ENCODE measurements at regions not wholly inside any gene's neighbourhood (a gene's known extent, or its start where the extent isn't known, plus 50 kb on each side); places are given as distances from the start of the nearest gene placed in this dataset.

GRCh38 chr5:173718469-173718868, 102.0 kb upstream of the BOD1 start:
- no peak for DNase-seq (ENCODE audit: low read depth in 2 of 2, low spot score in 1 of 2)

DNA sequence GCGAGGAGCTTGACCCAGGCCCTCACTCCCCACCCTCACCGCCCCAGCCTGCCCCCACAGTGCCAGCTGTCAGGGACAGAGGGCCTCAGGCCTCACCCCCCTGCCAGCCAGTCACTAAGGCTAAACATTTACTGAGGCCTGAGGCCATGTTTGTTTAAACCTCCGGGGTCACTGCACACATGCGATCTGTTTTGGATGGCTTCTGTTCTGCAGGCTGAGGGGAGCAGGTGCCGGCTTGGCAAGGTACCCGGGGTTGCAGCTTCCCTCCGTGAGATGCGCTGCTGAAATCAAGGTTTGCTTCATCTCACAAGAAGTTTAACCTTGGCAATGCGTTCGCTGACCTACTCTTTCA, 103.3 kb upstream of the BOD1 start:
- DNase-seq (ENCODE audit: low read depth in 2 of 2, low spot score in 1 of 2): no peak

DNA sequence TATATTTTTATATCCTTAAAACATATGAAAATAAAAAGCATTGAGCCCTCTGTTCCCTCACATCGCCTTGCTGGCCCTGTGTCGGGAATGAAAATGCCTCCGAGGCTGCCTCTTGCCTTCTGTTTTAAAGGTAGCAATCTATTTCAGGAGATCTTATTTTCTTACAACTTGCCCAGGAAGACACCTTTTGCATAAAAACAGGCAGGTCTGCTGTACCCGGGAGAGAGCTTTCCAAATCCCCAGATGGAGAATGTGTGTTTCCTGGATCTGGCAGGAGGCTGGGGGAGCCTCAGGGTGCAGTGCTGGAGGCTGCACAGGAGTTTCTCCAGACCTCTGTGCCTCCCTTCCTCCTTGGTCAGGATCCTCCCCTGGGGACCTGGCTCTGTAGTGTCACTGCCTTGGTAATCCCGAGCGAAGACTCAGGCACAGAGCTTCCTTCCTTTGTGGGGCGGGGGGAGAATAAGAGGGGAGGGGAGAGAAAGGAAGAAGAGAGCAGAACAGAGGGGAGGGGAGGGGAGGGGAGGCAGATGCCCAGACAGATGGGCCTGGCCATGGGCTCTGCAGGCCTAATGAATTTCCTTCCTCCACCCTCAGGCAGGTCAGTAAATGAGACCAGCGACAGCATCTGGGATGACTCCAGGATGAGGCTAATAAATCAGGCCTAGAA, 104.0 kb upstream of the BOD1 start:
- no peak for DNase-seq (ENCODE audit: low read depth in 2 of 2, low spot score in 1 of 2)

- no peak for DNase-seq (ENCODE audit: low read depth in 2 of 2, low spot score in 1 of 2)
These were observed 104.6 kb upstream of the BOD1 start for GRCh38 chr5:173720953-173721600.

- no peak for DNase-seq (ENCODE audit: low read depth in 2 of 2, low spot score in 1 of 2)
These were observed 105.3 kb upstream of the BOD1 start for GRCh38 chr5:173721601-173722232.

DNA sequence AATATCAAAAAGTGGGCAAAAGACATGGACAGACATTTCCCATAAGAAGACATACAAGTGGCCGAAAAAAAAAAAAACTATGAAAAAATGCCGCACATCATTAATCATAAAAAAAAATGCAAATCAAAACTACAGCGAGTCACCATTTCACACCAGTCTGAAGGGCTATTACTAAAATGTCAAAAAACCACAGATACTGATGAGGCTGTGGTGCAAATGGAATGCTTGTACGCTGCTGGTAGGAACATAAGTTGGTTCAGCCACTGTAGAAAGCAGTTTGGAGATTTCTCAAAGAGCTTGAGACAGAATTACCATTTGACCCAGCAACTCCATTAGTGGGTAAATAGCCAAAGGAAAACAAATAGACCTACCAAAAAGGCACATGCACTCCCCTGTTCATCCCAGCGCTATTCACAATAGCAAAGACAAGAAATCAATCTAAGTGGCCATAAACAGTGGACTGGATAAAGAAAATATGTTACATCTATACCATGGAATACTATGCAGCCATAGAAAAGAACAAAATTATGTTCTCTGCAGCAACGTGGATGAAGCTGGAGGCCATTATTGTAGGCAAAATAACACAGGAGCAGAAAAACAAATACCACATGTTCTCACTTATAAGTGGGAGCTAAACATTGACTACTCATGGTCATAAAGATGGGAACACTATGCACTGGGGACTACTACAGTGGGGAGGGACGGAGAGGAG, 110.6 kb upstream of the BOD1 start:
- DNase-seq (ENCODE audit: low read depth in 2 of 2, low spot score in 1 of 2): no peak

DNA sequence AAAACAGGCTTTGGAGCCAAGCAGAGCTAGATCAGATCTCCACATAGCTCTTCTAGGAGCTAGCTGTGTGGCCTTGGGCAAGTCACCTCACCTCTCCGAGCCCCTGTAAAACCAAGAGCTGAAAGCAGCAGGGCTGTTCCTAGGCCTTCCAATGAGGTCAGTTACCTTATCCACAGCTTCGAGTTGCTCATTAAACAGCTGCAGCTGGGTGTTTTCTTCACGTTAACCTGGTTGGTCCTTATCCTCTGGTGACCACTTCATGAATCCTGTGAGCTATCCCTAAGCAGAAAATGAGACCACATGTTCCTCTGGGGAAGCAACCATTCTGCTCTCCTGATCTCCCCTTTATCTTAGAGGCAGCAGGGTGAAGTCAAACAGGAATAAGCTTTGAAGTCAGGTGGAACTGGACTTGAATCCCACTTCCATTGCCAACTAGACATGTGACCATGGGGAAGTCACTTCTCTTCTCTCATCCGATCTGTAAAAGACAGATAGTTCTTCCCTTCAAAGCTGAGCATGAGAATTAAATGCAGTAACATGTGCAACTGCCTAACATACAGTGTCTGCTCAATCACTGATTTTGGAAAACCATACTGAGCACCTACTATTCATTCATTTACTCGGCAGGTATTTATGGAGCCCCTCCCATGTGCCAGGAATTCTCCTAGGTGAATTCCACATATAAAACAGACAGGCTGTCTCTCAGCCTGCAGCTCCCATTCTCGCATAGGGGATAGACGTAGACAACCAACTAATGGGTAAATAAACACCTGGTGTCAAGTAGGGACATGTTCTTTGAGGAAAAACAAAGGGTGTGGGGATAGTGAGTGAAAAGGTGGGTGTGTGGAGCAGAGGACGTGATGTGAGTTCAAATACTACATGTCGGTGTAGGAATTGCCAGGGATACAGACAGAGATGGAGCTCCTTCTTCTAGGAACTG, 111.7 kb upstream of the BOD1 start:
- no peak for DNase-seq (ENCODE audit: low read depth in 2 of 2, low spot score in 1 of 2)

DNA sequence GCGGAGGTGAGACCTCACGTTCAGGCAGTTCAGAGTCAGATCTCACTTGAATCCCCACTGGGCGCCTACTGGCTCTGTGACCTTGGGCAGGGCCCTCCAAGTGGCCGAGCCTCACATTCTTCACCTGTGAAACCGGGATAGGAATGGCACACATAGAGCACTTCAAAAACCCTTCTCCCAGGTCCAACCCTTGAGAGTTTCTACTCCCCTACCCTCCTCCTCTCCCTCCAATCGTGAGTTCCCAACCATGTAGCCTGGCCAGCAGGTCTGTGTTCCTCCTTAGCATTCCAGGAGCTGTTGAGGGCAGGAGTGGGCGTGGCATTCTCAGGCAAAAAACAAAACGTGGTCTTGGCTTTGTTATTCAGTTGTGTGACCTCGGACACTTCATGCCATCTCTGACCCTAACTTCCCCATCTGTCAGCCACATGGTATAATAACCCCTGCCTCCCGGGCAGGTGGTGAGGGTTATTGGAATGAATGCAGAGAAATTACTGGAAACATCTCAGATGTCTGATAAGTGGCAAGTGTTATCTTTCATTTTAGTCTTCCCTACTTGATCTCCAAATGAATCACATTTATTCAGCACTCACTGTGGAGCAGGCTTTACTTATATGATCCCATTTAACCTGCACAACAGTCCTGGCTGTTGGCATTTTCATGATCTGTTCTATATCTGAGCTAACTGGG, 112.8 kb upstream of the BOD1 start:
- DNase-seq (ENCODE audit: low read depth in 2 of 2, low spot score in 1 of 2): no peak

GRCh38 chr5:173730632-173731298, 114.3 kb upstream of the BOD1 start:
- no peak for DNase-seq (ENCODE audit: low read depth in 2 of 2, low spot score in 1 of 2)

GRCh38 chr5:173733021-173733420, 116.6 kb upstream of the BOD1 start:
- no peak for DNase-seq (ENCODE audit: low read depth in 2 of 2, low spot score in 1 of 2)

DNA sequence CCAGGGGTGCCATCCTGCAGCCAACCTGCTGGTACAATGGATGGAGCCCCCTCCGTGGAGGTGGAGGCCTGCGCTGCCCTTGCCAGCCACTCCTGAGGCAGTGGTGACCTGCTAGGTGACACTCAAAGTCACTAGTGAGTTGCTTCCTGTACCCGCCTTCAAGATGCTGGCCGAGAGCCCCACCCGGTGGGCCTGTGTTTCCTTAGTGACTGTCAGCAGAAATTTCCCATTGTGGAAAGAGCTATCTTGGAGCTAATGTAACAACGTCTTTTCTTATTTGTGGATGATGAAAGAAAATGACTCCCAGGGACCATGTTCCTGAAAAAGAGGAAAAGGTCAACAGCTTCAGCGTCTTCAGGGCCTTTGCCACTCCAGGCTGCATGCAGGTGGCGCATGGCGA, 117.0 kb upstream of the BOD1 start:
- no peak for DNase-seq (ENCODE audit: low read depth in 2 of 2, low spot score in 1 of 2)

DNA sequence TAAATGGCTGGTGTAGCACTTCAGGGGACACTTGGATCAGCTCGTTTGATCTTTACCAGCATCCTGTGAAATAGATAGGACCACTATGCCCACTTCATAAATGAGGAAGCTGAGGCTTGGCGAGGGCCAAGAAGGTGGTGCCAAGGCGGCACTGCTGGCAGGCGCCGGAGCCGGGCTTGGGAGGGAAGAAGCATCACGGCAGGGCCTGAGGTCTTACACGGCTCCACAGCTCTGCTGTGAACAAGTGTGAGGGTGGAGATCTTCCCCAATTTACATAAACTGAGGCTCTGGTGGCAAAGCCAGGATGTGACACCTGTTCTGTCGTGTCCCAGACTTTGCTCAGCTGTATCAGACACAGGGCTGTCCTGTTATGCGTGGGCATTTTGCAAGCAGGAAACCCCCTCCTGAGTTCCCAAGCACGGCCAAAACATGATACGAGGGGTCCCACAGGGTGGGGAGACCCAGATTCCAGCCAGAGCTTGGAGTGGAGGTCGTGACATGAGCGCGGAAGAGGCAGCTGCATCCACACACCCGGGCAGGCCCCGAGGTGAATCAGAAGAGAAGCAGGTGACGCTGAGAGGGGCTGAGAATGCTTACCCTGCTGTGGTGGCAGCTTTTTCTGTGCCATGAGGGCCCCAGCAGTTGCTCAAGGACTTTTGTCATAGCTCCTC, 117.5 kb upstream of the BOD1 start:
- DNase-seq (ENCODE audit: low read depth in 2 of 2, low spot score in 1 of 2): no peak

- DNase-seq (ENCODE audit: low read depth in 2 of 2, low spot score in 1 of 2): no peak
These were observed 118.3 kb upstream of the BOD1 start for GRCh38 chr5:173734716-173735115.

DNA sequence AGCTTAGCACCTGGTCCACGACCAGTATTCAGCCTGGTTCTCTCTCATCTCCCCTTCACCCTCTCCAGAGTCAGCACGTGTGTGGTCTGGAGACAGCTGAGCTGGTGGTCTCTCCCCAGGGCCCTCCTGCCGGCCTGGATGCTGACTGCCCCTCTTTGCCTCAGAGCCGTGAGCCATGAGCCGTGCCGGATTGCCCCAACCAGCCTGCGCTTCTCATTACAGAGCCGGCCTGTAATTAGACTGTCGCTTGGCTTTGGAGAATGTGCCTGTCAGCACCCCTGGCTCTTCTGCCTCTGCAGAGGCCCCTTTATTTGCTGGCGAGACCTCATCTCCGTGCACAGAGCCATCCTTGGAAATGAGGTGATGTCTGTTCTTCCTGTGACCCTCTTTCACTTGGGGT, 118.7 kb upstream of the BOD1 start:
- DNase-seq (ENCODE audit: low read depth in 2 of 2, low spot score in 1 of 2): no peak

- DNase-seq (ENCODE audit: low read depth in 2 of 2, low spot score in 1 of 2): no peak
These were observed 119.2 kb upstream of the BOD1 start for GRCh38 chr5:173735691-173736090.

DNA sequence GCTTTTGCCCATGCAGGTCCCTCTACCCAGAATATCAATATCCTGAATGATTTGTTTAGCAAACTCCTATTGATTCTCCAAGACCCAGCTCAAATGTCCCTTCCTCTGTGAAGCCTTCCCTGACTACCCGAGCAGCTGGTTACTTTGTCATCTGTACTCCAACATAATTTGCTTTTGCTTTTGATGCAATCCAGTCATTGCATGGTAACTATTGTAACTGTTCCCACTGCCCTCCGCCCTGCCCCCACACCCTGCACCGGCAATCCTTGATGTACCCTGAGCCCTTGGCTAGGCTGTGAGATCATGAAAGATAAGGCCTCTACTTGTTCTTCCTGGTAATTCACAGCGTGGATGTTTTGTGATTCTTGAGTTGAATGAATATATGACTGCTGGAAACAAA, 119.9 kb upstream of the BOD1 start:
- DNase-seq (ENCODE audit: low read depth in 2 of 2, low spot score in 1 of 2): no peak

GRCh38 chr5:173736923-173737412, 120.5 kb upstream of the BOD1 start:
- no peak for DNase-seq (ENCODE audit: low read depth in 2 of 2, low spot score in 1 of 2)

DNA sequence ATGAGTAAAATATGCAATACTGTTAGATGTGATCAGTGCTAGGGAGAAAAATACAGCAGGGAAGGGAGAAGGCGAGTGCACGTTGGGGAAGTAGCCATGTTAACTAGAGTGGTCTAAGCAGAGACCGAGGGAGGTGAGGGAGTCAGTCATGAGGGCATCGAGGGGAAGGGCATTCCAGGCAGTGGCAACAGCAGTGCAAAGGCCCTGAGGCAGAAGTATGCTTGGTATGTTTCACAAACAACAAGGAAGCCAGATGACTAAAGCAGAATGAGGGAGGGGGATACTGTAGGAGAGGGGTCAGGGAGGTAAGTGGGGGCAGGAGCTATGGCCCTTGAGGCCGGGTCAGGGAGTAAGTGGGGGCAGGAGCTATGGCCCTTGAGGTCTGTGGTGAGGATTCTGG, 123.3 kb upstream of the BOD1 start:
- DNase-seq (ENCODE audit: low read depth in 2 of 2, low spot score in 1 of 2): no peak

DNA sequence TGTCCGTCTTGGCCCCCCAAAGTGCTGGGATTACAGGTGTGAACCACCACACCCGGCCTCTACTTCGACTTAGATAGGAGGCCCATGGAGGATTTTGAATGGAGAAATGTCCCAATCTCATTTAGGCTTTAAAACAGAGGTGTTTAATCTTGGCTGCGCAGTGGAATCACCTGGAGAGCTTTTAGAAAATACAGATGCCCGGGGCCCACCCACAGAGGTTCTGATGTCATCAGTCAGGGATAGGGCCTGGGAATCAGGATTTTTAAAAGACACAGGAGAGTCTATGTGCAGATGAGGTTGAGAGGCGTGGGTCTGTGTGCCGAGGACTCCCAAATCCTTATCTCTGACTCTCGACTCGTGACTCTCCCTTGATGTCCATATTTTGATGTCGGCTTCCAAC, 124.0 kb upstream of the BOD1 start:
- no peak for DNase-seq (ENCODE audit: low read depth in 2 of 2, low spot score in 1 of 2)
